GM19239 (cell line): ENCODE measurements at regions not wholly inside any gene's neighbourhood (a gene's known extent, or its start where the extent isn't known, plus 50 kb on each side); places are given as distances from the start of the nearest gene placed in this dataset.

Source experiments
- DNase-seq: peaks from one replicate; pipeline ENCODE4 v3.0.0; 2011; ENCODE audit warnings: low spot score; ENCODE audit not compliant: insufficient read length
- FAIRE-seq: peaks from 2 replicates; lab custom pipeline; 2011; peaks lifted over from hg19 to GRCh38; lab: Jason Lieb, UNC

DNA sequence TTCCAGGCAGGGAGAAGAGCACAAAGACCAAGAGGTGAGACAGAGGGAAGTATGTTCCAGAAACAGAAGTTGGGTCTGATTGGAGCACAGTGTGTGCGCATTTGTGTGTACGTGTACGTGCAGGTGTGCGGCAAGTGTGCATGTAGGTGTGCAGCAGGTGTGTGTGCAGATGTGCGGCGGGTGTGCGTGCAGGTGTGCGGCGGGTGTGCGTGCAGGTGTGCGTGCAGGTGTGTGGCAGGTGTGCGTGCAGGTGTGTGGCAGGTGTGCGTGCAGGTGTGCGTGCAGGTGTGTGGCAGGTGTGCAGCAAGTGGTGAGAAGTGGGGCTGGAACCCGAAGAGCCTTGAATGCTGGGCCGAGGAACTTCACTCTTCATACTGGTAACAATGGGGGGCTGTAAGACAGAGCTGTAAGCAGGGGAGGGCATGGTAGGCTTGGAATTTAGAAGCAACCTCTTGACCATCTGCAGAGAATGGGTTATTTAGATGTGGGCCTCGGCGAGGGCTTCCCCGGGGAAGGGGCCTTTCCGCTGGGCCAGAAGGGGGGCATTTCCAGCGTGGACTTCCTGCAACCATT lies 118.0 kb upstream of the WNT4 start:
- FAIRE-seq: no peak

DNA sequence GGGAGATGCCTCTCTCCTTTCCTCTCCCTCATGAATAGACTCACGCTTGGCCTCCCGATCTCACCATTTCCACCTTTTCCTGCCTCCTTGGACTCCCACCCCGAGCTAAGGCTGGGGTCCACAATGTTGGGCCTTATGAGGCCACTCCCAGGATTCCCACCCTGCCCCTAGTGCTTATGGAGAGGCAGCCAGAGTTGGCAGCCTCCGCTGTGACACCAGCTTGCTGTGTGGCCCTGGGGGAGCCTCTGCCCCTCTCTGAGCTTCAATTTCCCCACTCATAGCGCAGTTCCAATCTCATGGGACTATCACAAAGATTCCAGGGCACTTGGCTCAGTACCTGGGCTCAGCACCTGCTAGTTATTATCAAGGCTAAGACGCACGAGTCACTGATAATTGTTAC lies 118.7 kb upstream of the WNT4 start:
- FAIRE-seq (no peak), DNase-seq (no peak)

More for the DNA sequence above, 118.0 kb upstream of the WNT4 start:
- no peak for DNase-seq

DNA sequence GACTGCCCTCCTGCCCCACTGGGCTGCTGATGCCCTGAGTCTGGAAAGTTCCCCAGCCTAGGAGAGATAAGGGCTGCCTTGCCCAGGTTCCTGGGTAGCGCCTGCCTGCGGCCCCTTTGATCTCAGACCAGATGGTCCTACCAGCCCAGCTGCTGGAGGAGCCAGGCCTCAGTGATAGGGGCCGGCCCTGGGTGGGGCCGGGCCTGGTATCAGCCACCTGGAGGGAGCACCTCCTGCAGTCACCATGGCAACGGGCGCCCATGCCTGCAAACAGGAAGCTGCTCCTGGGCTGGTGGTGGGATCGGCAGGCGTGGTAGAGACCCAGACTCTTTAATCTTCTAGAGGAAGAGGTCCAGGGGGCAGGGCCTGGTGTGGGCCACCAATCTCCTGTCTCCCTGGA lies 119.7 kb upstream of the WNT4 start:
- FAIRE-seq (no peak), DNase-seq (no peak)

DNA sequence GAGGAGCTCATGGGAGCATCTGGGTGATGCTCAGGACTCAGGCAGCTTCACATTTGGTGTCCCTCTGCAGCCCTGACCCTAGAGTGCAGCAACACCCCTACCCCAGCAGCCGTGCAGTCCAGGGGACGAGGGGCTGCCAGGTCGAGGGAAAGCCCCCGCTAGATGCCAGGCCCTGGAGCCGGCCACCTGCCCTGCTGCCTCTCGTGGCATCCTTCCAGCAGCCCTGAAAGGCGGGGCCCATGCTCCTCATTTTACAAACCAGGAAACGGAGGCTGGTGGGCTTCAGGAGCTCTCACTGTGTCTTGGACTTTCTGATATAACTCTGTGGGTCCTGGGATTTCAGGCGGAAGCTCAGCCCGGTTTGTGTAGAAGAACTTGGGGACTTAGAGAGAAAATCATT lies 120.5 kb upstream of the WNT4 start:
- DNase-seq (no peak), FAIRE-seq (no peak)

DNA sequence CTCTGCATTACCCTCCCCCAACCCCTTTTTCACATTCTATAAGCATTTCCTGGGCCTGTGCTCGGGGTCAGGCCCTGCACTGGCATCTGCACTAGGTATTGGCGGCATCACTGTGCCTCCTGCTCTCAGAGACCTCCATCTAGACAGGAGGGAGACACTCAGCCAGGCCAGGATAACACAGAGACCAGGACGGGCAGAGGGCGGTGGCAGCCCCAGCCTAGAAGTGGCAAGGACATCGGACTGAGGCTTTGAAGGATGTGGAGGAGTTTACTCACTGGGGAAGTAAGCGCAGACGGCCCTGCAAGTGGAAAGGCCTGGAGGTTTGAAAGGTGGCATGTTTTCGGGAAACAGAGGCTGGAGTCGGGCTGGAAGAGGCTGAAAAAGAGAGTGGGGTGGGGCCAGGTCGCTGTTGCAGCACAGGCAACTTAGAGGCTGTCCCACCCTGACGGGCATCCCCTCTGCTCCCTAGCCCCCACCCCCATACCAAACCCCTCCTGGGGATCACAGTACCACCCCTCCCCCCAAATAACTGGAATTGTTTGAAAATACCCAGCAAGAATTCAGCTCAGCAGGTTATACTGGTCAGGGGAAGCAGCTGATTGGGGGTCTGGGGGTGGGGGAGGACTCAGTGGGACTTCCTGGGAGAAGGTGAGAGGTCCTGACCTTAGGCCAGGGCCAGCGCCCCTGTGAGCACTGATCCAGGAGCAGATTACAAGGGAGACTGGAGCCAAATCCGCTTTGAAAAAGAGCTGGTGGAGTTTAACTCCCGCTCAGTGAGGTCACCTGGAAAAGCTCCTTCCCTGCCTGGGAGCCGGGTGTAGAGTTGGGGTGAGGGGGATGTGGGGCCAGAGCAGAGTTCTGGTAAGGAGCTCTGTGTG lies 121.8 kb upstream of the WNT4 start:
- FAIRE-seq: no peak
- no peak for DNase-seq

DNA sequence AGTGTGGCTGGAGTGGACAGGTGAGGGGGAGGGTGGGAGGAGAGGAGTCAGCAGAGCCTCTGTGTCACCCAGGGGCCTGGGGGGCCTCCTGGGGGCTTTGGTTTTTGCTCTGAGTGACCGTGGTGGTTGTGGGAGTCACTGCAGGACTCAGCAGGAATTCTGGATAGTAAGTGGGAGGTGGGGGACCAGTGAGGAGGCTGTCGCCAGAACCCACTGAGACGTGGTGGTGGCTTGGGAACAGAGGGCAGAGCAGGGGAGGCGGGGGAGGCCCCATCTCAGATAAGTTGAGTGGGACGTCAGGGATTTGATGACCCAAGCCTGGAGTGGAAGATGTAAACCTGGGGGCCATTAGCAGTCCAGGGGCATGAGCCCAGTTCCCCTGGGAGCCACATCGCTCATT lies 123.2 kb upstream of the WNT4 start:
- DNase-seq: no peak
- no peak for FAIRE-seq

DNA sequence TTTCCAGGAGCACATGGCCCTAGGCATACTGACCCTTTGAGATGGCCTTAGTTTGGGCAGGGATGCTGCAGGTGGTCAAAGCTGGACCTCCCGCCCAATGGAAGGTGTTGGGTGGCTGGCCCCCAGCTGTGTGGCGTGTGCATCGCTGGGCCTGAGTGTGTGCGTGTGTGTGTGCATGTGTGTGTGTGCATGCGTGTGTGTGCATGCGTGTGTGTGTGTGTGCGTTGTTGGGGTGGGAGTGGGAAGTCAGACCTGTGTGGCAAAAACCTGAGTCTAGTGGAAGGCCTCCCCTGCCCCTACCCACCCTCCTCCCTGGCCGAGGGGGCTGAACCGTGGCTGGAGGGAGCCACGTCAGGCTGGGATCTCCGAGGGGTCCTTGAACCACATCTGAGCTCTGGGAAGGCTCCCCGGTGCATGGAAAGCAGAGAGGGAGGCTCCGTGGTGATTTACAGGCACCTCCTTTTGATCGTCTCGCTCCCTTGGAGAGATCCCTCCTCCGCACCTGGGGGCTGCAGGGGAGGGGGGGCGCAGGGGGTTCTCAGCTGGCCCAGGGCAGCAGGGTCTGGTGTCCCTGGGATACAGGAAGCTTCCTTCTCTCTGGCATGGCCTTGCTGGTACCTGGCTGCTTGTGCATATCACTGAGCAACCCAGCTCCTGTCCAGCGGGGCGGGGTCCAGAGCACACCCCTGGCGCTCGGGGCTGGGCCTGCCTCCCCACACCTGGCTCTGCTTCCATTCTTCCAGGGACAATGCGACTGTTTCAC lies 124.7 kb upstream of the WNT4 start:
- FAIRE-seq: no peak
- no peak for DNase-seq

DNA sequence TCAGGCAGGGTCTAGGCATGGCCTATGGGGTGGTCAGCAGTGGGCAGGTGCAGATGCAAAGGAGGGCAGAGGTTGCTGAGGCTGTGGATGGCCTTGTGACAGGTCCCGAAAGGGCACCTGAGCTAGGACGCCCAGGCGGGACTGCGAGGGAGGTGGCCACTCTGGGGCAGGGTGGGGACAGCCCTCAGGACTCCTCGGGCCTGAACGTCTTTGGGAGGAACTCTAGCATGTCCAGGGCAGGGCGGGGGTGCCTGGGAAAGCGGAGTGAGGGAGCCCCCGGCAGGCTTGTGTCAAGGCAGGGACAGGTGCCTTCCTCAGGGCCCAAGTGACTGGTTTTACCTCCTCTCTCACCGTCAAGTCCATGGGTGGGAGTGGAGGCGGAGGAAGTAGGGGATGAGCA lies 125.4 kb upstream of the WNT4 start:
- no peak for FAIRE-seq

DNA sequence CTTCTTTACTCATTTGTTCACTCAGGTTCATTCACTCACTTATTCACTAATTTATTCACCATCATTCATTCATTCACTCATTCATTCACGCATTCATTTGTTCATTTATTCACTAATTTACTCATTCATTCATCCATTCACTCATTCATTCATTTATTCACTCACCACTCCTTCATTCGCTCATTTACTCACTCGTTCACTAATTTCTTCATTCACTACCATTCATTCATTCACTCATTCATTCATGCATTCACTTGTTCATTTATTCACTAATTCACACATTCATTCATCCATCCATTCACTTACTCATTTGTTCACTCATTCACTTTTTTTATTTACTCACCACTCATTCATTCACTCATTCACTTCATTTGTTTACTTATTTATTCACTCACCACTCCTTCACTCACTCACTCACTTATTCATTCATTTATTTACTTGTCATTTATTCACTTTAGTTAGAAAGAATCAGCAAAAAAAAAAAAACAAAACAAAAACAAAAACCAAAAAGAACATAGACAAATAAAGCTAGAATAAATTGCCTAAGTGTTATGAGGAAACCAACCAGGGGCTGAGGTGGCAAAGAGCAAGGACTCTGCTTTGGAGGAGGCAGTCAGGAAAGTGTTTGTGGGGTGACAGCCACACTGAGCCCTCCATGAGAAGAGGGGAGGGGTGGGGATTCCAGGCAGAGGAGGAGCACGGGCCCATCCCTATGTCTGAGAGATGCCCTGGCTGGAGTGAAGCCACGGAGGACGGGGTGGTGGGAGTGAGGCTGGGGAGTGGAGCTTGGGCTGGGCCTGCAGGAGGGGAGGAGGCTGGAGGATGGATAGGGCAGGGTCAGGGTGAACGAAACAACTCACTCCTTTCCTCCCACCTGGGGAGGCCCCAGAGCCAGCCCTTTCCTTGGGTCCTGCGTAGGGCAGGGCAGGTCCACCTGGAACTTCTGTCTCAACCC lies 129.2 kb upstream of the WNT4 start:
- DNase-seq (no peak), FAIRE-seq (no peak)

More for the DNA sequence above, 125.4 kb upstream of the WNT4 start:
- DNase-seq: no peak

DNA sequence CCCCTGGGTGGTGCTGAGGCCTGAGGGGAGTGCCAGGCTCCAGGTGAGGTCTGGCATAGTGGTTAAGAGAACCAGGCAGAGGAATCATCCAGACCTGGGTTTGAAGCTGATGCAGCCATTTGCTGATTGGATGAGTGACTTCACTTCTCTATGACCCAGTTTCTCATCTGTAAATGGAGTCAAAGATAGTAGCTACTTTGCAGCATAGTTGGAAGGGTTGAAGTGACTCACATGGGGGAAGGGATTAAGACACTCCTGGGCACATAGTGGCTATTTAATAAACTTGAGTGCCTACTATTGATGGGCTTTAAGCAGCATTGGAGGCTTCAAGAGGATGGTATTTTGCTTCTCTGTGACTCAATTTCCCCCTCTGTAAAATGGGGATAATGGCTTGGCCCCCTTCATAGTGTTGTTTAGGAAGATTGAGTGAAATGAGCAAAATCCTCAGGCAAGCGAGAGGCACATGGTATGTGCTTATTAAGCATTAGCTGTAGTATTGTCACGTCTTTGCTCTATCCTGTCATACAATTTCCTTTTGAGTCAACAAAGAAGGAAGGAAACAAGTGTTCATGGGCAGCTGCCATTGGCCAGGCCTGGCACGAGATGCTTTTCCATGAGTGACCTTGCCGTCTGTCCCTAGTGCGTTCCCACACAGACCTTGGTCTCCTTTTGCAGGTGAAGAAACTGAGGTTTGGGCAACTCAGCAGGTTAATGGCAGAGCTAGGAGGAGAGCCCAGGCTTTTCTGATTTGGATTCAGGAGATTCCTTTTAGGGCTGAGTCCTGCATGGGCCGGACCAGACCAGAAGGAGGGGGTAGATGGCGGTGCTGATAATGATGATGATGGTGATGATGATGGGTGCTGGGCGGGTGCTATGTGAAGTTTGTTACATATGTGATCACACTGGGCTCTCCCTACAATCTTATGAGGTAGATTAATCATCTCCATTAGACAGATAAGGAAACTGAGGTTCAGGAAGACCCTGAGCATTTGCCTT lies 131.1 kb upstream of the WNT4 start:
- no peak for DNase-seq

DNA sequence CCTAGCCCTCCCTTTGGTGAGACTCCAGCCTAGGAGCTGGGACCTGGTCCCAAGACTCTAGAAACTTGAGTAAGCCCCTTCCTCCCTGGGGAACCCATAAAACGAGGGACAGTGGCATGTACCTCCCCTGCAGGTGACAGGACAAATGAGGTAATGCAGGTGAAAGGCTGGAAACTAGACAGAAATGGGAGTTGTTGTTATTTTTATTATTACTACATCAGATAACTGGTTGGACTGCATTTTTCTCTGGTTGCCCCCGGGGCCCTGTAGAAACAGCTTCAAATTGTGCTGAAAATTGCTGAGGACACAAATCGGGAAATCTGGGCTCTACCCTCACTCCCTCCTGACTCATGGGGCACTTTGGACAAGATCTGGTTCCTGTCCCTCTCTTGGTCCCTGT lies 132.3 kb upstream of the WNT4 start:
- DNase-seq: no peak
- FAIRE-seq: no peak

More for the DNA sequence above, 131.1 kb upstream of the WNT4 start:
- FAIRE-seq: no peak

DNA sequence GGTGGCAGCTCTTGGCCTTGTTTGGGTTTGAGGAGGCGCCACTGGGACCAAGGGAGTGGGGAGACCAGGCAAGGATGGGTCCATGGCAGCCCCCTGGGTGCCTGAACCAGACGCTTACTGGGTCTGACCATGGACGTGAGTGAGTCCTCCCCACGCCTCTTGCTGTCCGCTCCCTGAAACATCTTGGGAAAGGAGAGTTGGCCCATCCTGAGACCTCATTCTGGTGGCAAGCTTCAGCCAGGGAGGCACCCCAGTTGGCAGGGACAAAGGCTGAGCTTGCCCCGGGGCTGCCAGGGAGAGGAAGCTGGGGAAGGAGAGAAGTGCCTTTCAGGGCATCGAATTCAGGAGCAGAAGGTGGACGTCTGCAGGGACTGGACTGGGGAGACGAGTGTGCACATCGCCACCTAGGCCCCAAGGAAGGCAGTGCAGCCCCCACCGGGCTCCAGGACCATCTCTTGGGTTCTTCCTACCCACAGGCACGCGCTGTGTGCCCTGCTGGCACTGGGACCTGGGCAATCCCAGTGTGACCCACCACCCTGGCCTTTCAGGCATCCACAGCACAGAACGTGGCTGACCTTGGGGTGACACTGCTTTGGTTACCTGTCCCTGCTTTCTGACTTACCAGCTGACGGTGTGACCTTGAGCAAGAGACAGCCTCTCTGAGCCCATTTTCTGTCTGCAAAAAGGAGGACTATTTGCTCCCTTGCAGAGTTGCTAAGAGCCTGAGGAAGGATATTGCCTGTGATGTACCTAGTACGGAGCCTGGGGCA lies 132.9 kb upstream of the WNT4 start:
- FAIRE-seq: peak; percentile 59

DNA sequence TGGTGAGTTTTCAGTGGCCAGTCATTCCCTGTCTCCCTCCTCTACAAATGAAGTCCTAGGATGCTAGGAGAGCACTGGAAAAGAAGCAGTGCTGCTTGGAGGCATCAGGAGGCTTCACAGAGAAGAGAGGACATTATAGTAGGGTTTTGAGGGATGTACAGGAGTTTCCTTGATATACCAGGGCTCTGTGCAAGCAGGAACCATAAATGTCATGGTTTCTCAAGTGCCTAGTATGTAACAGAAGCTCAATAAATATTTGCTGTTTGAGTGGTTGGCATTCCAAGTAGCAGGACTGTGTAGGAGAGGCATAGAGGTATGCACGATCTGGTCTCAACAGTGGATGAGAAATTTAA lies 133.5 kb upstream of the WNT4 start:
- DNase-seq (no peak), FAIRE-seq (no peak)

More for the DNA sequence above, 132.9 kb upstream of the WNT4 start:
- peak; percentile 60 for DNase-seq

DNA sequence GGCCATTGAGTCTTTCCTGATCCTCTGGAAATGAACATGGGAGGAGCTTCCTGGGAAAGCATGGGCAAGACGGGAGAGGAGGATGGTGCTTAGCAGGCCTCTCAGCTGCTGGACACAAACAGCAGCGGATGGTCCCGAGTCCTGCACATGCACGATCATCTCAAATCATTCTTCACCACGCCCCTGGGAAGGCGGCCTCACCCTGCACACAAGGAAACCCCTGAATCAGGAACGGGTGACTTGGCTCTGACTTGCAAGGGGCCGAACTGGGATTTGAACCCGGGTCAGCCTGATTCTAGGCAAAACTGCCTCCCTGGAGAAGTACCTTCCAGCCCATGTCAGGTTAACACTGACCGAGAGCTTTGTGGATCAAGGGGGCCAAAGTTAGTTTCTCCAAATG lies 134.8 kb upstream of the WNT4 start:
- no peak for FAIRE-seq
- no peak for DNase-seq

DNA sequence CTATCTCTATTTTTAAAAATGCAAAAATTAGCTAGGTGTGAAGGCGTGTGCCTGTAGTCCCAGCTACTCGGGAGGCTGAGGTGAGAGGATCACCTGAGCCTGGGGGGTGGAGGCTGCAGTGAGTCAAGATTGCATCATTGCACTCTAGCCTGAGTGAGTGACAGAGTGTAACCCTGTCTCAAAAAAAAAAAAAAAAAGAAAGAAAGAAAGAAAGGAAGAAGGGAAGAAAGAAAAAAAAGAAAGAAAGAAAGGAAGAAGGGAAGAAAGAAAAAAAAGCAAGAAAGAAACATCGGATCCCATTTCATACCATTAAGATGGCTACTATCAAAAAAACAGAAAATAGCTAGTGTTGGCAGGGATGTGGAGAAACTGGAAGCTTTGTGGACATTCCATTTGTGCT lies 136.8 kb upstream of the WNT4 start:
- FAIRE-seq: no peak
- DNase-seq: no peak

DNA sequence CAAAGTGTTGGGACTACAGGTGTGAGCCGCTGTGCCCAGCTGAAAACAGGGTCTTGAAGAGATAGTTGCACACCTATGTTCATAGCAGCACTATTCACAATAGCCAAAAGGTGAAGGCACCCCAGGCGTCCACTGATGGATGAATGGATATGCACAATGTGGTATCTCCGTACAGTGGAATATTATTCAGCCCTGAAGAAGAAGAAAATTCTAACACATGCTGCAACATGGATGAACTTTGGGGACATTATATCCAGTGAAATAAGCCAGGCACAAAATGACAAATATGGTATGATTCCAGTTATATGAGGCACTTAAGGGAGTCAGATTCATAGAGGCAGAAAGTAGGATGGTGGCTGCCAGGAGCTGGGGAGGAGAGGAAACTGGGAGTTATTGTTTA lies 137.6 kb upstream of the WNT4 start:
- no peak for DNase-seq

DNA sequence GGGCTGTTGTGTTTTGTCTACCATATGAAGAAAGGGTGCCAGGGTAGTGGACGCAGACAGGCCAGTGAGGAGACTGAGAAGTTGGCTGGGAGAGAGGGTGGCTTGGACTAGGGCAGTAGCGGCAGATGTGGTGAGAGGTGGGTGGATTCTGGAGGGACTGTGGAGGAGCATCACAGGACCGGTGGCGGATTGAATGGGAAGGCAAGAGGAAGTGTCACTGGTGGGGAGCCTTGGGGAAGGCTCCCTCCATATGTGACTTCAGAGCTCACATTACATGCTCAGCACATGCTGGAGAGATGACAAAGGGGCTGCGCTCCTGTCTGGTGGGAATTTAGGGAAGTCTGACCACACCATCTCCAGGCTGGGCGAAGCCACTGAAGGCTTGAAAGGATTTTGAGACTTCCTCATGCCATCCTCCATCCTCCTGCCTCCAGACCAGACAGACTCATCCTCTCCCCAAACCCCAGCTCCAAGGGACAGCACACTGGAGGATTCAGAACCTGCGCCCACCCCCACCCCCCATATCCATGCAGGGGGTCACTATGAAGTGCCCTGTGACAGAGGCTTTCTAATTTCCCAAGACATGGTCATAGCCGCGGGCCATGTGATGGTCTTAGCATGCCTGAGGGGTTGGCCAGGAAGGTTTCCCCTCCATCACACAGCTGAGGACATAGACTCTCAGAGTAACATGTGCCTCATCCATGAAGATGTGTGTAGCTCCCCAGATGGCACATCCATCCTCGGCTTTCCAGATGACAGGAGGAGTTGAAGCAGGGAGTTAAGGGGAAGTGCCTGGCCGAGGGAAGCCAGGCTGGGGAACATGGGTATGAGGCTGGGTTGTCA lies 138.8 kb upstream of the WNT4 start:
- DNase-seq: no peak
- no peak for FAIRE-seq

More for the DNA sequence above, 137.6 kb upstream of the WNT4 start:
- no peak for FAIRE-seq
